H1 (cell line): ENCODE measurements at regions not wholly inside any gene's neighbourhood (a gene's known extent, or its start where the extent isn't known, plus 50 kb on each side); places are given as distances from the start of the nearest gene placed in this dataset.

ENCODE experiments used
- CTCF ChIA-PET: fragments of 300-600 bp; sonication (Branson Sonifier 250); formaldehyde crosslinking; loops from one replicate; lab custom pipeline; 2021; ENCODE audit not compliant: partially characterized antibody; lab: Charles Lee
- POLR2A ChIA-PET: fragments of 300-600 bp; sonication (Branson Sonifier 250); formaldehyde crosslinking; loops from one replicate; lab custom pipeline; 2021; ENCODE audit warnings: inconsistent platforms; ENCODE audit not compliant: partially characterized antibody; lab: Charles Lee
- DNase-seq, 2 experiments: peaks; one replicate each; pipeline versions ENCODE4 v3.0.0 to v3.0.0-alpha.2; 2010 to 2022; ENCODE audit warnings: low spot score in 2 of 2, low read depth in 1 of 2, mixed read lengths in 1 of 2
- FAIRE-seq: peaks from 2 replicates; lab custom pipeline; 2011; peaks lifted over from hg19 to GRCh38; lab: Jason Lieb, UNC
- H2AFZ ChIP-seq: 2 replicates; pipeline ENCODE4 v1.8.1; 2012; ENCODE audit warnings: low read length, inconsistent platforms
- H2AK5ac ChIP-seq: 2 replicates; pipeline ENCODE4 v1.6.1; 2013; ENCODE audit warnings: low read depth, low read length
- H2BK120ac ChIP-seq: replicated peaks from 2 replicates; pipeline ENCODE3; 2013; ENCODE audit warnings: low read depth, low read length, inconsistent platforms
- H2BK12ac ChIP-seq: 2 replicates; pipeline ENCODE4 v1.6.1; 2013; ENCODE audit warnings: low read depth, low read length
- H2BK15ac ChIP-seq: 2 replicates; pipeline ENCODE4 v1.6.1; 2013; ENCODE audit warnings: low read length
- H2BK20ac ChIP-seq: 2 replicates; pipeline ENCODE4 v1.6.1; 2013; ENCODE audit warnings: low read length
- H2BK5ac ChIP-seq: 2 replicates; pipeline ENCODE4 v1.6.1; 2013; ENCODE audit warnings: low read depth, low read length
- H3K14ac ChIP-seq: 2 replicates; pipeline ENCODE4 v1.6.1; 2013; ENCODE audit warnings: inconsistent platforms; ENCODE audit not compliant: insufficient read length
- H3K18ac ChIP-seq: 2 replicates; pipeline ENCODE4 v1.6.1; 2013; ENCODE audit warnings: low read length; ENCODE audit errors: extremely low read depth
- H3K23ac ChIP-seq: 2 replicates; pipeline ENCODE4 v1.6.1; 2013; ENCODE audit warnings: inconsistent platforms; ENCODE audit not compliant: insufficient read length
- H3K23me2 ChIP-seq: 2 replicates; pipeline ENCODE4 v1.6.1; 2013; ENCODE audit warnings: low read depth, low read length
- H3K27ac ChIP-seq: 2 replicates; pipeline ENCODE4 v1.6.1; 2011; ENCODE audit warnings: low read depth, low read length, inconsistent platforms
- H3K27me3 ChIP-seq, 4 experiments: replicated peaks in 1 of 4; 1 replicate in 1 of 4; 2 replicates in 3 of 4; pipeline versions ENCODE4 v1.6.1 to v1.8.1; 2011 to 2013; ENCODE audit warnings: low read length in 3 of 4, mild to moderate bottlenecking in 3 of 4, inconsistent platforms in 2 of 4, mixed read lengths in 2 of 4, moderate library complexity in 1 of 4; ENCODE audit not compliant: control insufficient read depth in 3 of 4, insufficient read depth in 3 of 4; ENCODE audit errors: extremely low read depth in 1 of 4
- H3K36me3 ChIP-seq, 4 experiments: 2 replicates each; pipeline versions ENCODE4 v1.6.1 to v1.8.1; 2011 to 2013; ENCODE audit warnings: mild to moderate bottlenecking in 4 of 4, low read length in 3 of 4, moderate library complexity in 2 of 4, control low read depth in 1 of 4, inconsistent platforms in 1 of 4; ENCODE audit not compliant: insufficient read depth in 4 of 4, control insufficient read depth in 2 of 4
- H3K4ac ChIP-seq: replicated peaks from 2 replicates; pipeline ENCODE3; 2013; ENCODE audit warnings: low read length, low read depth, mixed read lengths, inconsistent platforms; ENCODE audit not compliant: insufficient read length
- H3K4me1 ChIP-seq, 4 experiments: replicated peaks in 1 of 4; 1 replicate in 1 of 4; 2 replicates in 3 of 4; pipeline versions ENCODE4 v1.6.1 to v1.8.1; 2011 to 2013; ENCODE audit warnings: low read length in 3 of 4, inconsistent platforms in 2 of 4, mixed read lengths in 1 of 4; ENCODE audit not compliant: insufficient read depth in 4 of 4, control insufficient read depth in 3 of 4
- H3K4me2 ChIP-seq, 2 experiments: 2 replicates each; pipeline versions ENCODE4 v1.6.1 to v1.8.1; 2011 to 2013; ENCODE audit warnings: low read depth in 2 of 2, low read length in 2 of 2, control low read depth in 1 of 2, inconsistent platforms in 1 of 2, mild to moderate bottlenecking in 1 of 2; ENCODE audit not compliant: insufficient read depth in 1 of 2
- H3K4me3 ChIP-seq, 4 experiments: fragments of 200-600, 300-600 bp in 1 of 4; sonication (generic), shearing (Covaris generic), sonication (Bioruptor Twin) in 1 of 4; 2 replicates each; pipeline versions ENCODE4 v1.5.1 to v1.8.1; 2011 to 2016; ENCODE audit warnings: low read length in 4 of 4, low read depth in 3 of 4, control low read depth in 2 of 4, inconsistent platforms in 2 of 4, mild to moderate bottlenecking in 2 of 4, mixed read lengths in 1 of 4, moderate library complexity in 1 of 4; ENCODE audit not compliant: insufficient read depth in 2 of 4; ENCODE audit errors: extremely low read depth in 1 of 4
- H3K56ac ChIP-seq: replicated peaks from 2 replicates; pipeline ENCODE3; 2013; ENCODE audit warnings: low read depth, mild to moderate bottlenecking, mixed read lengths, low read length, inconsistent platforms; ENCODE audit not compliant: insufficient read length
- H3K79me1 ChIP-seq: 2 replicates; pipeline ENCODE4 v1.6.1; 2013; ENCODE audit warnings: low read depth, low read length, control low read depth
- H3K79me2 ChIP-seq, 2 experiments: 2 replicates each; pipeline versions ENCODE4 v1.6.1 to v1.8.1; 2012 to 2013; ENCODE audit warnings: low read length in 2 of 2, mild to moderate bottlenecking in 2 of 2, inconsistent platforms in 1 of 2; ENCODE audit not compliant: insufficient read depth in 2 of 2, control insufficient read depth in 1 of 2
- H3K9ac ChIP-seq, 4 experiments: replicated peaks in 1 of 4; 1 replicate in 1 of 4; 2 replicates in 3 of 4; pipeline versions ENCODE4 v1.6.1 to v1.8.1; 2011 to 2013; ENCODE audit warnings: low read depth in 3 of 4, low read length in 3 of 4, control low read depth in 2 of 4, mild to moderate bottlenecking in 2 of 4, moderate library complexity in 2 of 4, inconsistent platforms in 1 of 4; ENCODE audit errors: extremely low read depth in 1 of 4
- H3K9me3 ChIP-seq, 2 experiments: 2 replicates each; pipeline versions ENCODE4 v1.6.1 to v1.8.1; 2012 to 2013; ENCODE audit warnings: mild to moderate bottlenecking in 2 of 2, moderate library complexity in 2 of 2, control low read depth in 1 of 2, inconsistent platforms in 1 of 2, low read depth in 1 of 2, low read length in 1 of 2, mixed read lengths in 1 of 2; ENCODE audit not compliant: insufficient read depth in 2 of 2
- H4K20me1 ChIP-seq, 2 experiments: replicated peaks in 1 of 2; 2 replicates each; pipeline versions ENCODE3 to v1.8.1; 2011 to 2013; ENCODE audit warnings: inconsistent platforms in 2 of 2, low read length in 2 of 2, mild to moderate bottlenecking in 1 of 2; ENCODE audit not compliant: insufficient read depth in 2 of 2, control insufficient read depth in 1 of 2
- H4K5ac ChIP-seq: 2 replicates; pipeline ENCODE4 v1.6.1; 2013; ENCODE audit warnings: low read length, low read depth, mixed read lengths, inconsistent platforms; ENCODE audit not compliant: insufficient read length
- H4K8ac ChIP-seq: 2 replicates; pipeline ENCODE4 v1.8.0; 2013; ENCODE audit warnings: mild to moderate bottlenecking, moderate library complexity, low read length, inconsistent platforms; ENCODE audit not compliant: insufficient read depth; ENCODE audit errors: extremely low read depth
- H4K91ac ChIP-seq: replicated peaks from 2 replicates; pipeline ENCODE3; 2013; ENCODE audit warnings: low read length, mixed read lengths, inconsistent platforms; ENCODE audit not compliant: insufficient read length
- ASH2L ChIP-seq: fragments of 200-600, 300-600 bp; sonication (generic); IDR thresholded peaks from one replicate; pipeline ENCODE4 v1.7.1; 2017; ENCODE audit warnings: low read length
- BRCA1 ChIP-seq: IDR thresholded peaks from 2 replicates; pipeline ENCODE4 v1.6.1; 2012; ENCODE audit warnings: low read depth, low read length, improper control_type of control experiment
- CEBPB ChIP-seq: IDR thresholded peaks from 2 replicates; pipeline ENCODE4 v1.6.1; 2012; ENCODE audit warnings: low read depth, low read length
- CREB1 ChIP-seq: IDR thresholded peaks from 2 replicates; pipeline ENCODE4 v1.6.1; 2012; ENCODE audit warnings: inconsistent platforms
- CTBP2 ChIP-seq: IDR thresholded peaks from 2 replicates; pipeline ENCODE4 v1.7.0; 2011; ENCODE audit warnings: borderline replicate concordance, mild to moderate bottlenecking, moderate library complexity, mixed read lengths, low read length; ENCODE audit not compliant: insufficient read depth, insufficient read length
- PHF8 ChIP-seq: fragments of 200-600 bp; sonication (generic); conservative IDR thresholded peaks from 2 replicates; pipeline ENCODE4 v1.7.1; 2012; ENCODE audit warnings: low read depth, mild to moderate bottlenecking, inconsistent platforms, low read length, moderate library complexity
- RBBP5 ChIP-seq: IDR thresholded peaks from 2 replicates; pipeline ENCODE4 v1.7.1; 2012; ENCODE audit warnings: low read depth, mild to moderate bottlenecking, inconsistent platforms, low read length, moderate library complexity, borderline replicate concordance
- RNF2 ChIP-seq: fragments of 200-900, 300-1000 bp; sonication (generic); IDR thresholded peaks from 2 replicates; pipeline ENCODE4 v1.7.1; 2016; ENCODE audit warnings: borderline replicate concordance, low read depth, mild to moderate bottlenecking, antibody characterized with exemption, low read length; ENCODE audit not compliant: poor library complexity, severe bottlenecking; ENCODE audit errors: missing control alignments
- RXRA ChIP-seq: IDR thresholded peaks from 2 replicates; pipeline ENCODE4 v1.6.1; 2011; ENCODE audit warnings: low read depth, mild to moderate bottlenecking, low read length, moderate library complexity; ENCODE audit not compliant: insufficient read depth
- SIRT6 ChIP-seq: IDR thresholded peaks from one replicate; pipeline ENCODE4 v1.7.1; 2012; ENCODE audit warnings: low read length, inconsistent platforms
- SP4 ChIP-seq: IDR thresholded peaks from 2 replicates; pipeline ENCODE4 v1.6.1; 2012; ENCODE audit warnings: low read length, inconsistent platforms
- TAF1 ChIP-seq: IDR thresholded peaks from 2 replicates; pipeline ENCODE4 v1.6.1; 2011; ENCODE audit warnings: mild to moderate bottlenecking, low read depth, low read length
- TAF7 ChIP-seq: optimal IDR thresholded peaks from 2 replicates; pipeline ENCODE3; 2011; ENCODE audit warnings: low read depth, mild to moderate bottlenecking, inconsistent platforms, low read length, moderate library complexity, borderline replicate concordance
- TCF12 ChIP-seq: IDR thresholded peaks from 2 replicates; pipeline ENCODE4 v1.6.1; 2011; ENCODE audit warnings: low read depth, mild to moderate bottlenecking, low read length
- YY1 ChIP-seq: IDR thresholded peaks from 2 replicates; pipeline ENCODE4 v1.6.1; 2011; ENCODE audit warnings: low read depth, mild to moderate bottlenecking, low read length
- WGBS, 2 experiments: shearing (Covaris generic) in 1 of 2; methylation state at CpG; one replicate each; pipeline versions ENCODE4 v1.1.6 to v1.1.7; 2013 to 2015; ENCODE audit warnings: low lambda C conversion rate in 2 of 2, mixed read lengths in 2 of 2, inconsistent platforms in 1 of 2, low coverage in 1 of 2, missing lambda C conversion rate in 1 of 2; ENCODE audit not compliant: insufficient replicate concordance in 2 of 2, insufficient coverage in 1 of 2, insufficient read length in 1 of 2; ENCODE audit errors: extremely low coverage in 1 of 2, missing lambda C conversion rate in 1 of 2; 5-methylcytosine and 5-hydroxymethylcytosine counted together

DNA sequence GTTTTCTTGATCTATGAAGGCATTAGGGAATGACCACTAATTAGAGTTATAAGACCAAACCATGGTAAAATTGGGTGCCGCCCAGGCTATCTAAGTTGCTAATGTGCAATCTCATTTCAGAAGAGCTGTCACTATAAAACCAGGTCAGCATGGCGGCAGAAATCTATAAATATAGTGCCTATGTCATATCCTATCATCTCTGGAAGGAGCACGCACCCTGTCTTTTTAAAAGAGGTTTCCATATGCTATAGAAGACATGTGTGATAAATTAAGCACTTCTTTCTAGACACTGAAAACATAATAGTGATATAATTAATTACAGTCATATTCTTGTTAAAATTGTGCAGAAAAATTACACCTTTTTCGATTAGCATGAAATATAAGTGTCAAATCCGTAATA is 152.0 kb upstream of the MDFIC2 start:
- no peak overlapping the region for H2AFZ ChIP-seq
- no peak overlapping the region for H3K9ac ChIP-seq
- no peak overlapping the region for H4K91ac ChIP-seq
- no peak overlapping the region for H4K5ac ChIP-seq
- H2BK120ac ChIP-seq = no peak overlapping the region
- no peak overlapping the region for H2BK20ac ChIP-seq
- H3K79me1 ChIP-seq = no peaks in the 10 kb centered on the region
- no peak overlapping the region for H3K4me2 ChIP-seq
- no peak overlapping the region for H3K23ac ChIP-seq
- FAIRE-seq = no peak
- no peak overlapping the region for H2AK5ac ChIP-seq
- H3K4me3 ChIP-seq = no peak overlapping the region
- H3K4ac ChIP-seq = no peak overlapping the region
- ChIA-PET CTCF (no interaction called here), POLR2A (no interaction called here)
- H3K18ac ChIP-seq = no peak overlapping the region
- no peak overlapping the region for H2BK15ac ChIP-seq
- no peak for DNase-seq
- no peaks in the 10 kb centered on the region for H3K79me2 ChIP-seq
- H3K36me3 ChIP-seq = no peaks in the 10 kb centered on the region
- H2BK12ac ChIP-seq = no peak overlapping the region
- H3K27me3 ChIP-seq = no peaks in the 10 kb centered on the region
- H3K23me2 ChIP-seq = no peaks in the 10 kb centered on the region
- H4K8ac ChIP-seq = no peak overlapping the region
- 89% methylated on average over 5 of the region's 5 CpGs; no CpG with 5 or more reads in 1 of the 2 experiments for WGBS, 2 experiments
- no peaks in the 10 kb centered on the region for H3K4me1 ChIP-seq
- peaks cover 0 to 11% of the 10 kb centered on the region in 2 experiments; a peak in 2 of 4 replicates for H3K9me3 ChIP-seq
- no peak overlapping the region for H3K14ac ChIP-seq
- no peak overlapping the region for H3K27ac ChIP-seq
- H2BK5ac ChIP-seq = no peak overlapping the region
- TF ChIP-seq RNF2 (no peak), CREB1 (no peak), ASH2L (no peak), TCF12 (no peak), SIRT6 (no peak), RXRA (no peak), CTBP2 (no peak), CEBPB (no peak), BRCA1 (no peak), RBBP5 (no peak), TAF7 (no peak), SP4 (no peak), YY1 (no peak), TAF1 (no peak), PHF8 (no peak)
- H4K20me1 ChIP-seq = no peaks in the 10 kb centered on the region
- no peak overlapping the region for H3K56ac ChIP-seq
